RWPE1 (cell line): ENCODE measurements at regions not wholly inside any gene's neighbourhood (a gene's known extent, or its start where the extent isn't known, plus 50 kb on each side); places are given as distances from the start of the nearest gene placed in this dataset.
"Not testable (repeated sequence)": the region's sequence is repeated elsewhere in the genome, so short reads cannot be mapped to it uniquely, and the experiment has no call there.

ENCODE experiments used
- CTCF ChIA-PET: fragments of 350-600 bp; sonication (Branson Sonifier 250); formaldehyde crosslinking; extraction: SDS; loops from one replicate; lab custom pipeline; 2021; lab: Yijun Ruan, JAX
- POLR2A ChIA-PET: fragments of 400-600 bp; formaldehyde crosslinking; extraction: SDS; loops from one replicate; lab custom pipeline; 2020; ENCODE audit warnings: antibody characterized with exemption; ENCODE audit not compliant: low non-redundant PET; lab: Yijun Ruan, JAX
- DNase-seq: peaks from one replicate; pipeline ENCODE4 v3.0.0; 2012; ENCODE audit warnings: low spot score
- H3K27ac ChIP-seq: fragments of 450-650 bp; 2 replicates; pipeline ENCODE4 v1.5.1; 2017
- TF ChIP-seq, protein P1 (sequence below): fragments of 450-650 bp; conservative IDR thresholded peaks from 2 replicates; pipeline ENCODE4 v1.5.1; 2017; ENCODE audit warnings: low read depth, mild to moderate bottlenecking

DNA sequence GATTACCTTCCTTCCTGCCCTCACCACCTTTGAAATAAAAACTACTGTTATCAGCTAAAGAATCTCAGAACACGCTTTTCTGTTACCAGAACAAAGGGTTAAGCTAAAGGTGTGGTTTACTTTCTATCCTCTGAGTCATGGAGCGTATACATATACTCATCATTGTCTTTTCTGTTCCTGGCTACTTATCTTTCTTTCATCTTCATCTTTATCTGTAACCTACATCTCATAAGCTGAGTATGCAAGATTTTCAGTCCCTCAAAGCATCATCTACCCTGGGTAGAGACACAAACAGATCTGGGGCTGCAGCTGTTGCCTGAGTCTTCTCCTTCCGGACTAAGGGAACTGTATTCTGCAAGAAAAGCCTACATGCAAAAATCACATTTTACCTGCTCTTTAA lies 75.6 kb downstream of the LMO4 start:
- peak; percentile 20 for DNase-seq
- TF ChIP-seq, protein P1, sequence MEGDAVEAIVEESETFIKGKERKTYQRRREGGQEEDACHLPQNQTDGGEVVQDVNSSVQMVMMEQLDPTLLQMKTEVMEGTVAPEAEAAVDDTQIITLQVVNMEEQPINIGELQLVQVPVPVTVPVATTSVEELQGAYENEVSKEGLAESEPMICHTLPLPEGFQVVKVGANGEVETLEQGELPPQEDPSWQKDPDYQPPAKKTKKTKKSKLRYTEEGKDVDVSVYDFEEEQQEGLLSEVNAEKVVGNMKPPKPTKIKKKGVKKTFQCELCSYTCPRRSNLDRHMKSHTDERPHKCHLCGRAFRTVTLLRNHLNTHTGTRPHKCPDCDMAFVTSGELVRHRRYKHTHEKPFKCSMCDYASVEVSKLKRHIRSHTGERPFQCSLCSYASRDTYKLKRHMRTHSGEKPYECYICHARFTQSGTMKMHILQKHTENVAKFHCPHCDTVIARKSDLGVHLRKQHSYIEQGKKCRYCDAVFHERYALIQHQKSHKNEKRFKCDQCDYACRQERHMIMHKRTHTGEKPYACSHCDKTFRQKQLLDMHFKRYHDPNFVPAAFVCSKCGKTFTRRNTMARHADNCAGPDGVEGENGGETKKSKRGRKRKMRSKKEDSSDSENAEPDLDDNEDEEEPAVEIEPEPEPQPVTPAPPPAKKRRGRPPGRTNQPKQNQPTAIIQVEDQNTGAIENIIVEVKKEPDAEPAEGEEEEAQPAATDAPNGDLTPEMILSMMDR: no peak
- POLR2A ChIA-PET: no interaction called here
- CTCF ChIA-PET: interaction anchor here (0.6 kb wide), 1 partner anchor 11 kb away, joined by 3 read pairs; no protein-coding TSS in a partner anchor
- H3K27ac ChIP-seq: no peak overlapping the region

DNA sequence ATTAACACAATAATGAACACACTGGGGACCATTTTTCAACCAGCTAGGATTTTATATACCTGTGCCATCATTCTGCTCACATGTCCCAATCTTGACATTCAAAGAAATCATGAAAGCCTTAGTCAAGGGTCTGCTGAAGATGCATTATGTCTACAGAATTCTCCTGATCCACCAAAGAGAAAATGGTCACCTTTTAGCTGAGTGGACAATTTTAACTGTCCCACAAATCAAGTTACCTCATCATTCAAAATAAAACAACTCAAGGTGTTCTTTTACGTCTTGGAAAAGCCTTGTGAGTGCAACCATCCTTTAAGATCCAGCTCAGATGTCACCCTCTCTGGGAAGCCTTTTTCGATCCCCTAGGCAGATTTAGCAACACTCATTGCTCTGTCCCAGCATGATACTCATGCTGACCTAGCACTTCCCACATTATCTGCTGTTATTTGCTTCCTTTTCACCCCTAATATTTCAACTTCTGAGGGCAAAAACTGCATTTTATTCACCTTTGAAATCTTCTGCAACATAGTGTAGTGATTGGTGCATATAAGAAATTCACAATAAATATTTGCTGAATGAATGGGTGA lies 80.1 kb downstream of the LMO4 start:
- no peak for DNase-seq
- ChIA-PET CTCF (no interaction called here), POLR2A (no interaction called here)
- TF ChIP-seq, protein P1: no peak
- H3K27ac ChIP-seq: no peak overlapping the region

DNA sequence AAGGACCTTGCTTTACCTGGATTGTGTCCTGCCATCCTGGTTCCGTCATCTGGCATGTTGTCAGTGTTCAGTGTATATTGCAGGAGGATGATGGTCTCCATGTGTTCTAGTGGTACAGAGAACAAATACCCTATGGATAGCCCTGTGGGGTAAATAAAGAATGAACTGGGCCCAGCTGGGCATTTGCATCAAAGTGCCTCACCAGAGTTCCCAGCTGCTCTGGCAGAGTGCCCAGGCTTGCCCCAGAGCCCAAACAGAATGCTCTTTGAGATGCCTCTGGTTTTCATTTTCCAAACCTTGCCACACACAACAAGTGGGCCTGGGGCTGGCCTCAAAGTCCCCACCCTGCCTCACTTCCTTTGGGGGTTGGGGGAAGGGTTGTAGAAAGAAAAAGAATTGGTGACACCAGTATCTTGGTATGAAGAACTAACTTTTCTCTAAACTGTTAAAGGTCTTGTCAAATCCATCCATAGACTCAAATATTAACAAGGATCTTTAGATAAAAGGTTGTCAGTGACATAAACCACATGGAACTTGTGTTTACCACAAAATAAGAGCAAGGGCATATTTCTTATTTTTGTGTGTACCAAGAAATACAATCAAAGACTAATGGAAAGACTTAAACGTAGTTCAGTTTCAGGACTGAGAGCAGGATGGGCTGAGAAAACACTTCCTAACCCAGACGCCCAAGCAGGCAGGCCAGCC lies 82.2 kb downstream of the LMO4 start:
- TF ChIP-seq, protein P1: no peak
- no peak for DNase-seq
- no peak overlapping the region for H3K27ac ChIP-seq
- CTCF ChIA-PET: no interaction called here
- POLR2A ChIA-PET: no interaction called here

GRCh38 chr1:87413846-87414245 lies 85.2 kb downstream of the LMO4 start:
- CTCF ChIA-PET, H3K27ac ChIP-seq, DNase-seq, POLR2A ChIA-PET: not testable (repeated sequence)

DNA sequence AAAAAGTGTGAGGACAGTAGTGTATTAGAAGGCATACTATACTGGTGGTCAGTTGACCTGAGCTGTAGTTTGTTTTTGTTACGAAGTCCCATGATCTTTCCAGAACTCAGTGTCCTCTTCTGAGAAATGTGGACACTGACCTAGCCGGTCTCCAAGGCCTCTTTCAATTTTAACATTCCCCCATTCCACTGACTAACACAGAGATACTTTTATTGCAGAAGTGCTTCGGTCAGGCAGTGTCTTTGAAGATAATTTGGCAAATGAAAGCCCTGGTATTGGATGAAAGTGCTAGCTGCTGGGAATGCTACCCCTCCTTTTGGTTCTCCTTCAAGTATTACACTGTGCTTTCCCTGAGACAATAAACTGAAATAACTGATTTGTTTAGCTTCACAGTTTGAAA lies 89.4 kb downstream of the LMO4 start:
- no peak overlapping the region for H3K27ac ChIP-seq
- ChIA-PET CTCF (no interaction called here), POLR2A (no interaction called here)
- TF ChIP-seq, protein P1: no peak
- no peak for DNase-seq

- no peak overlapping the region for H3K27ac ChIP-seq
- CTCF ChIA-PET: no interaction called here
- no peak for DNase-seq
- TF ChIP-seq, protein P1: no peak
- POLR2A ChIA-PET: no interaction called here
These were observed 93.1 kb downstream of the LMO4 start for GRCh38 chr1:87421809-87422208.

- POLR2A ChIA-PET: no interaction called here
- DNase-seq: no peak
- TF ChIP-seq, protein P1: no peak
- CTCF ChIA-PET: no interaction called here
- H3K27ac ChIP-seq: peak overlapping the region; percentile 68; the same call in 1 of the 2 replicates
These were observed 95.9 kb downstream of the LMO4 start for GRCh38 chr1:87424541-87424940.
